ENCODE measurements at regions not wholly inside any gene's neighbourhood (a gene's known extent, or its start where the extent isn't known, plus 50 kb on each side); places are given as distances from the start of the nearest gene placed in this dataset.
A peak's percentile ranks its signal among the peaks of the same experiment; 100 is the strongest.

DNA sequence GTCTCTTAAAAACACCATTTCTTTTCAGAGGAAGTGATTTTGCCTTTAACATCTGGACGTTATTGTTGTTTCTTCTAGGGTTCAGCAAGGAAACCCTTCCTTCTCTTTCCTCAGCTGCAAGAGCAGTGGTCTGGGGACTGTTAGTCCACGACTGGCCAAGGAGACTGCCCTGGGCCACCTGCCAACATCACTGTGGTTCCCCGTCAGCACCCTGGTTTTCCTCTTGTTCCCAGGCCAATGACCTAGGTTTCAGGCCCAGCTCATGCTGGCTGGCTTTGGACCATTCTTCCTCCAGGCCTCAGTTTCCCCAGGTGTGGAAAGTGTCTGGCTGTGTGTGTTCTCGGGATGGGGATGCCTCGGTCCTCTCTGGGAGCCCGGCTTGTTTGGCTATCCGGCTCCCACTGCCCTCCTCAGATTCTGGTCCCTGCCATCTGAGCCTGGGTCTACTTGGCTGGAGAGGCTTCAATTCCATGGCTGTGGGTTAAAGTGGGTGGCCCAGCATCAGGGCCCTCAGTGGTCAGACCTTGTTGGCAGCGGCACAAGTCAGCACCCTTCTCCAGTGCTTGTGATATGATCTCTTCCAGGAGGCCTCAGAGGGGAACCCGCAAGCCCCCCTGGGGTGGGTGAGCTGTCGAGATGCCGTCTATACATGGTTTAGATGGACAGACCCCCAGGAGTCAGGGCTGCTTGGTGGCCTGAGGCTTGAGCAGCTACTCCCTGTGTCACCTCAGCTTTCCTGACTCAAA lies 234.3 kb upstream of the HS6ST1 start:
- no peak overlapping the region for H3K27ac ChIP-seq (ENCODE audit: insufficient read depth, low read length)

DNA sequence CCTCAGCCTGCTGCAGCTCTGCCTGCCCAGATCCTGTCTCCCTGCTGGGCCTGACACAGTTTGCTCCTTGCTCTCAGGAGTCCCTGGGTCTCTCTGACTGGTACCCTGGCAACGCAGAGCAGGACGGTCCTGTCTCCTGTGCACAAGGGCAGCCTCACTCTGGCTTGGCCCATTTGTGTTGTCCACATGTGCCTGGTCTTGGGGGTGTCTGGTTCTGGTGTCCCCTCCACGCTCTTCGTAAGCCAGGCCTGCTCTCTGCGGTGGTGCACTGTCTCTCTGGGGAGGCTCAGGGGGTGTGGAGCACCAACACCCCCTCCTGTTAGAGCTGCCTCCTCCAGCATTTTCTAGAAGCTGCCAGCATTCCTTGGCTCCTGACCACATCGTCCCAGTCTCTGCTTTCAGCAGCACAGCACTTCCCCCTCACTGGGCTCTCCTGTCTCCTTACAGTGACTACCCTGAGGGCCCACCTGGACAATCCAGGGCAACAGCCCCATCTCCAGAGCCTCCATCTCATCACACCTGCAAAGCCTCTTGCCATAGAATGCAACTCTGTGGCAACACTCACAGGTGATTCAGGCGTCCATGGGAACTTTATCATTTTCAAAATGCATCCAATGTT lies 235.6 kb upstream of the HS6ST1 start:
- no peak for DNase-seq (ENCODE audit: low read depth in 2 of 2)
- no peaks in the 10 kb centered on the region for H4K20me1 ChIP-seq (ENCODE audit: control insufficient read depth, extremely low read depth, insufficient read depth, low read length)
- H3K4me3 ChIP-seq (replicated peaks in 1 of 4; ENCODE audit: control extremely low read depth in 1 of 4, insufficient read depth in 1 of 4, low read depth in 3 of 4, low read length in 4 of 4): no peak overlapping the region
- H3K9me3 ChIP-seq (ENCODE audit: control insufficient read depth, insufficient read depth, low read depth, low read length): no peaks in the 10 kb centered on the region
- H3K79me2 ChIP-seq (ENCODE audit: control insufficient read depth, insufficient read depth, low read length): no peaks in the 10 kb centered on the region
- no peak overlapping the region for H3K4me2 ChIP-seq (ENCODE audit: extremely low read depth, insufficient read depth, low read length)
- no peak for TF ChIP-seq EZH2 (IDR thresholded peaks at IDR 0.05; ENCODE audit: low read length, missing control alignments)
- TF ChIP-seq CTCF (conservative IDR thresholded peaks at IDR 0.05 in 1 of 2, IDR thresholded peaks at IDR 0.05 in 1 of 2; ENCODE audit: low read depth in 1 of 2, low read length in 2 of 2): no peak
- H2AFZ ChIP-seq (ENCODE audit: low read length): no peak overlapping the region
- H3K4me1 ChIP-seq (ENCODE audit: control insufficient read depth, extremely low read depth, insufficient read depth, low read length): no peaks in the 10 kb centered on the region
- H3K36me3 ChIP-seq (ENCODE audit: control insufficient read depth, insufficient read depth, low read length): no peaks in the 10 kb centered on the region
- no peak overlapping the region for H3K27ac ChIP-seq (ENCODE audit: insufficient read depth, low read length)
- H3K27me3 ChIP-seq (ENCODE audit: control insufficient read depth, insufficient read depth, low read length): no peaks in the 10 kb centered on the region
- no peak overlapping the region for H3K9ac ChIP-seq (ENCODE audit: insufficient read depth, low read length)

More for the DNA sequence above, 234.3 kb upstream of the HS6ST1 start:
- Histone ChIP-seq H2AFZ (ENCODE audit: low read length) (no peak overlapping the region), H3K4me1 (ENCODE audit: control insufficient read depth, extremely low read depth, insufficient read depth, low read length) (no peaks in the 10 kb centered on the region), H3K79me2 (ENCODE audit: control insufficient read depth, insufficient read depth, low read length) (no peaks in the 10 kb centered on the region), H3K4me2 (ENCODE audit: extremely low read depth, insufficient read depth, low read length) (no peak overlapping the region), H3K36me3 (ENCODE audit: control insufficient read depth, insufficient read depth, low read length) (no peaks in the 10 kb centered on the region), H4K20me1 (ENCODE audit: control insufficient read depth, extremely low read depth, insufficient read depth, low read length) (no peaks in the 10 kb centered on the region), H3K9me3 (ENCODE audit: control insufficient read depth, insufficient read depth, low read depth, low read length) (no peaks in the 10 kb centered on the region), H3K27me3 (ENCODE audit: control insufficient read depth, insufficient read depth, low read length) (no peaks in the 10 kb centered on the region), H3K4me3 (replicated peaks in 1 of 4; ENCODE audit: control extremely low read depth in 1 of 4, insufficient read depth in 1 of 4, low read depth in 3 of 4, low read length in 4 of 4) (no peak overlapping the region), H3K9ac (ENCODE audit: insufficient read depth, low read length) (no peak overlapping the region)
- TF ChIP-seq EZH2 (IDR thresholded peaks at IDR 0.05; ENCODE audit: low read length, missing control alignments) (no peak), CTCF (conservative IDR thresholded peaks at IDR 0.05 in 1 of 2, IDR thresholded peaks at IDR 0.05 in 1 of 2; ENCODE audit: low read depth in 1 of 2, low read length in 2 of 2) (no peak)
- peak; percentile 18 to 20 for DNase-seq (ENCODE audit: low read depth in 2 of 2)

DNA sequence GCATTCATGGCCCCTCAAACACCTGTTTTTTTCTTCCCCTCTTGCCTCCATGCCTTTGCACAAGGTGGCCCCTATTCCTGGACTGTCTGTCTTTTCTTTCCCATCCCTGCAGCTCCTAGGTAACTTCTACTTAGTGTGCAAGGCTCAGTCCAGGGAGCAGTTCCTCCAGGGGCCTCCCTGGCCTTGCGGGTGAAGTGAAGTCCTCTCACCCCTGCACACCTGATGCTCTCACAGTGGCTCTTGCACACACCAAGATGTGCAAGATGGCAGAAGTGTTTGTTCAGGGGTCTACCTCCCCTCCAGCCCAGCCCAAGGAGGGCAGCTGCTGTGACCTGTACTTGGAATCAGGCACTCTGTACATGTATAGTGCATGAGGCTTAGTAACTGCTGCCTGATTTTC lies 236.8 kb upstream of the HS6ST1 start:
- no peak overlapping the region for H3K4me3 ChIP-seq (replicated peaks in 1 of 4; ENCODE audit: control extremely low read depth in 1 of 4, insufficient read depth in 1 of 4, low read depth in 3 of 4, low read length in 4 of 4)
- H3K79me2 ChIP-seq (ENCODE audit: control insufficient read depth, insufficient read depth, low read length): no peaks in the 10 kb centered on the region
- H2AFZ ChIP-seq (ENCODE audit: low read length): no peak overlapping the region
- H3K27me3 ChIP-seq (ENCODE audit: control insufficient read depth, insufficient read depth, low read length): no peaks in the 10 kb centered on the region
- no peaks in the 10 kb centered on the region for H3K9me3 ChIP-seq (ENCODE audit: control insufficient read depth, insufficient read depth, low read depth, low read length)
- no peak for TF ChIP-seq CTCF (conservative IDR thresholded peaks at IDR 0.05 in 1 of 2, IDR thresholded peaks at IDR 0.05 in 1 of 2; ENCODE audit: low read depth in 1 of 2, low read length in 2 of 2)
- no peak overlapping the region for H3K4me2 ChIP-seq (ENCODE audit: extremely low read depth, insufficient read depth, low read length)
- no peaks in the 10 kb centered on the region for H3K4me1 ChIP-seq (ENCODE audit: control insufficient read depth, extremely low read depth, insufficient read depth, low read length)
- no peak for DNase-seq (ENCODE audit: low read depth in 2 of 2)
- no peak overlapping the region for H3K9ac ChIP-seq (ENCODE audit: insufficient read depth, low read length)
- no peak overlapping the region for H3K27ac ChIP-seq (ENCODE audit: insufficient read depth, low read length)
- no peaks in the 10 kb centered on the region for H3K36me3 ChIP-seq (ENCODE audit: control insufficient read depth, insufficient read depth, low read length)
- H4K20me1 ChIP-seq (ENCODE audit: control insufficient read depth, extremely low read depth, insufficient read depth, low read length): no peaks in the 10 kb centered on the region
